GM19239 (cell line): ENCODE measurements at regions not wholly inside any gene's neighbourhood (a gene's known extent, or its start where the extent isn't known, plus 50 kb on each side); places are given as distances from the start of the nearest gene placed in this dataset.

Experiments used
- DNase-seq: peaks from one replicate; pipeline ENCODE4 v3.0.0; 2011; ENCODE audit warnings: low spot score; ENCODE audit not compliant: insufficient read length
- FAIRE-seq: peaks from 2 replicates; lab custom pipeline; 2011; peaks lifted over from hg19 to GRCh38; lab: Jason Lieb, UNC

DNA sequence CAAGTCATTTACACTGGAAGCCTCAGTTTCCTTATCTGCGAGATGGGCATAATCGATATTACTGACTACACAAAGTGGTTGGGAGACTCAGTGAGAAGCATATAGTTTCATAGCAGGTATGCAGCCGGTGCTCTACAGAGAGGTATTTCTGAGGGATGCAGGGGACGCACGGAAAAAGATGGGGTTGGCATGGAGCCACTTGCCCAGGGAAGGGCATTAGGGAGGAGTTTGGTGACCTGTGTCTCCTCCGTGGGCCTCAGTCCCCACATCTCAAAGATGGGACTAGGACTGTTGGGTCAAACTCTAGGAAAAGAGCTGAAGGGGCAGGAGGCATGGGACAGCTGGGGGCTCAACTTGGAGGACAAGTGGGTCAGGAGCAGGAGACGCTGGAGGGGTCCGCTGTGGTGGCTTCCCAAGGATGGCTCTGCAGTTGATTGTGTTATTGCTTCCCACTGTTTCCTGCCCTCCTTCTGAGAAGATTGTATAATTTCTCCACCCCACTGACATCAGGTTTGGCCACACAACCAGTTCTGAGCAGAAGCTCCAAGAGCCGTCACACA, 158.6 kb upstream of the ALDH1B1 start:
- FAIRE-seq: no peak
- no peak for DNase-seq

DNA sequence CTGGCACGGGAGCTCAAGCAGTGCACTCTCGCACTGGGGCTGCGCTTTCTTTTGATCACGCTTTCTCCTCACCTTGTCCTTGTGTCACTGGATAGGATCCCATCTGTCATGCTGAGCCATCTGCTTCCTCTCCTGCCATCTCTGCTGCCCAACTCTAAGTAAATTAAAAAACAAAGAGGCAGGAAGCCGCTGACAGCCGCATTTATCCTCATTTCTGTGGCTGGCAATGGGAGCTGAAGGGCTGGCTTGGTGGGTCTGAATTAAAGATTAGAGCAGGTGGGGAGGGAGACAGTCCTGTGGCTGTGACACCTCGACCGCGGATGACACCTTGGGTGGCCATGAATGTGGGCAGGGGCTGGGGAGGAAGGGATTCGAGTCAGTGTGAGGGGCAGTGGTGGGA, 159.2 kb upstream of the ALDH1B1 start:
- FAIRE-seq (no peak), DNase-seq (no peak)

DNA sequence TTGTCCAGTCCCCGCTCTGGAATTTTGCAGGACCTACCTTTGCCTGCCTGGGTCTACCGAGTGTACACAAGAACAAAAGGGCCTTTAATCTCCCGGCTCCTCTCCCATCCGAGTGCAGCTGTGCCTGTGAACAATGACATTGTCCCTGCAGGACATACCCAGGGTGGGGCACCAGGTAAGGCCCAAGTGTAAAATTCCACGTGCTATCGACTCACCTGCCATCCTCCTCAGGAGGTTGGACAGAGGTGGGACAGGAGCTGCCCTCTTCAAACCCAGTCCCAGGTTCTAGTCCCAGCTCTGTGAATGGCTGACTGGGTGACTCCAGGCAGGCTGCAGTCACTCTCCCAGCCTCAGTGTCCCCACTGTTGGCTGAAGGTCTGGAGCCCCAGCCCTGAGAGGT, 159.6 kb upstream of the ALDH1B1 start:
- FAIRE-seq: no peak
- no peak for DNase-seq

DNA sequence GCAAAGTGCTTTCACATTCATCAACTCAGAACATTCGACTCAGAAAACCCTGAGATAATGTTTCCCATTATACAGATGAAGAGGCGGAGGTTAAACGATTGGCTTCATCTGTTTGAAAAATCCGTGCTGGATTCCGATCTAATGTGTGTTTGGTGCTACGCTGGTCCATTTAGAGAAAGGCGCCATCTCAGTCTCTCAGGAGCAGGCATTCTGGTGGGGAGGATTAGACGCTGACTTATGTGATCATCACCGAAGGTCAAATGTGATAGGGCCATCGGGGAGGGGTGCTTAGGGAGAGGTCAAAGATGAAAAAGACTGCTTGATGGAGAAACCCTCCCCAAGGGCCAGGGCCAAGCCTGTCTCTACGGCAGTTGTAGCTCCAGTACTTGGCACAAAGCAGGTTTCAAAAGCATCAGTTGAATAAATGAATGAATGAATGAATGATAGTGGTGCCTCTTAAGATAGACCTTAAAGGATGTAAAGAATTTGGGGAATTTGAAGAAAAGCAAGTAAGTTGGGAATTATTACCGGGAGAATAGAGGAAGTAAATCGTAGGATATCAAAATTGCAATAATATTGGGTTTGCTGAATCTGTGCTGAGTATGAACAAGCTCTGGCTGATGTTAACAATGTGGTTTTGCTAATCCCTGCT, 160.6 kb upstream of the SHB start:
- DNase-seq (no peak), FAIRE-seq (no peak)

DNA sequence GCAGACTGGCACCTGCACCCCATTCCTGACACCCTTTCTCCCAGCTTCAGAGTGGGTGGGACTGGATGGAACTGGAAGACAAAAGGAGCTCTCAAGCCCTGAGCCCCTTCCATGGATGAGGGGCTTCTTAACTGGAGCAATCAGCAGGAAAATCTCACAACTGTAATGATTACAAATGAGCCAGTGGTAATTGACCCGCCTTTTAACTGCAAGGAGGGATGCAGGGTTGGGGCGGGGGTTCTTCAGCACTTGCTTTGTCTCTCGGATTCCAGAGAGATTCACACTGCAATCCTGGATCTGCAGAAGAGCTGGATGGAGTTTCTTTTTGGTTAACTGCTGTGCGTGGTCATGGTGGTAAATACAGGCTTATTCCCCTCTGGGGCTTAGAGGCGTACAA, 160.1 kb upstream of the SHB start:
- DNase-seq (no peak), FAIRE-seq (no peak)

DNA sequence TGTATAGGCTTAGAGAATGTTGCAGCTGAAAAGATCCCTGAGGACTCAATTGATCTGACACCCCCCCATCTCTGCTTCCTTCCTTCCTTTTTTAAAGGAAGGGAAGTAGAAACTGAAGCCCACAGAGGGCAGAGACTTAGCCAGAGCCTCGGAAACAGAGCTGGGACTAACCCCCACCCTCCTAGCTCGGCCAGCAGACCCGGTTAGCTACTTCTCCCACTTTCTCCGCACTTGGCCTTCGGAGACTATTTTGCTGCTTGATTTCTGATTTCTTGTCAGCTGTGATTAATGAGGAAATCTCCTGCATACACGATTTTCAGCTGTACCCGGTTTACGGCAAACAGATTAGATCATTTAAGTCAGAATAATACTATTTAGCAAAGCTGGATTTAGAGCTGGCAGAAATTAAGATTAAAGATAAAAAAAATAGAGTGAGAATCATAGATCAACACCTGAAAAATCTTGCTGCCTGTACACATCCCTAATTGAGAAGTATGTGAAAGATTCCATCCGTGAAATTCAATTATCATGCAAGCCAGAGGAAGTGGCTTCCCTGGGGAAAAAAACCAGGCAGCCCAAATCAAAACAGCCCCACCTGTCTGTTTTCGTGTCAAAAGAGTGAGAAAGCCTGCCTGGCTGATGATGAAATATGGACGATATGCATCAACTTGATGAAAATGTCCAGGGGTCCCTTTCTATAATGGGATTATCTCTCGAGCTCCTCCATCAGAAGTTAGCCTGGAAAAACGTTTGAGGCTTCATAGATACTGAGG, 159.5 kb upstream of the SHB start:
- FAIRE-seq: no peak
- no peak for DNase-seq

DNA sequence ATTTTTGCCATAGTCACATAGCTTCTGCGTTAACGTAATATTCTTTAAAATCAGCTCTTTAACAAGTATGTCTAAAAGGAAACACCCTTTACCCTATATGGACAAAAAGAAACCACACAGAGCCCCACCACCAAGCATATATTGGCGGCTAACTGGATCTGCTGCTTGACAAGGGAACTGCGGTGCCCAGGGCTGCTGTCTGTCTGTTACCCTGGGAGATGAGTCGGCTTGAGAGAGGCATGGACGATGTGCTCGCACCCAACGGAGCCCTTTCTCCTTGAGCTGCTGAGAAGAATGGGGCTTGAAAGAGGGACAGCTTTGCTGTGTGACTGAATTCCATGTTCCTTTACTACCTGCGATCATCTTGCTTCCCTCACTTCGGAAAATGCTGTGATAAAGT, 158.6 kb upstream of the SHB start:
- FAIRE-seq (no peak), DNase-seq (no peak)

DNA sequence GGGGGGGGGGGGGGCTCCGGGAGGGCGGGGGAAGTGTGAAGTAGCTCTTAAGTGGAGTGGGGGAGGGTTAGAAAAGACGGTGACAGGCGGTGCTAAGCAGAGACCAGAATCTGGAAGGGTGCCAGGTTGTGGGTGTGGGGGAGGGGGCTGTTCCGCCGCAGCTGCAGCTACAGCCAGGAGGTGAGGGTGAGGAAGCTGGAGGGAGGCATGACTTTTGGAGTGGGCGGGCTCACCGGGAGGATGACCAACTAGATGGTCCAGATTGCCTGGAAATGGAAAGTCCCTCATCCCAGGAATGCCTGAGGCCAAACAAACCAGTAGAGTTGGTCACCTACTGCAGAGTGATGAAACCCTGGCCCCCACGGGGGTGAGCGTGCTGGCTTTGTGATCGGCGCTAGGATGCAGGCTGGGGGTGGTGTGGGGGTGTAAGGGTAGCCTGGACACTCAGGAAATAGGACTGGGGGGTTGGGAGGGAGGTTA, 158.1 kb upstream of the SHB start:
- FAIRE-seq (peak; percentile 82), DNase-seq (peak; percentile 30)

DNA sequence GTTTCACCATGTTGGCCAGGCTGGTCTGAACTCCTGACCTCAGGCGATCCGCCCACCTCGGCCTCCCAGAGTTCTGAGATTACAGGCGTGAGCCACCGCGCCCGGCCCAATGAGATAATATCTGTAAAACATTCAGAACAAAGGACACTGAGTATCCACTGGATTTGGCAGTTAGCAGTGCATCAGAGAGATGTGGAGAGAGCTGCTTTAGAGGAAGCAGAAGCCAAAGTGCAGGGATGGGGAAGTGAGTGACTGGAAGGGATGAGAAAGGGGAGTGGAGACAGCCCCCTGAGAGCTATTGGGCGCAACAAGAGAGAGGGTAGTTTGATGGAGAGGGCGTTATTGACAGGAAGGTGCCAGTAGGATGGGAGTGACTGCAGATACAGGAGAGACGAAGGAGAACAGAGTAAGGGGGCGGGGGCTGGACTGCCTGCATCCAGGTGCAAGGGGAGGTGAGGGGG, 157.5 kb upstream of the SHB start:
- DNase-seq (no peak), FAIRE-seq (peak; percentile 33)

DNA sequence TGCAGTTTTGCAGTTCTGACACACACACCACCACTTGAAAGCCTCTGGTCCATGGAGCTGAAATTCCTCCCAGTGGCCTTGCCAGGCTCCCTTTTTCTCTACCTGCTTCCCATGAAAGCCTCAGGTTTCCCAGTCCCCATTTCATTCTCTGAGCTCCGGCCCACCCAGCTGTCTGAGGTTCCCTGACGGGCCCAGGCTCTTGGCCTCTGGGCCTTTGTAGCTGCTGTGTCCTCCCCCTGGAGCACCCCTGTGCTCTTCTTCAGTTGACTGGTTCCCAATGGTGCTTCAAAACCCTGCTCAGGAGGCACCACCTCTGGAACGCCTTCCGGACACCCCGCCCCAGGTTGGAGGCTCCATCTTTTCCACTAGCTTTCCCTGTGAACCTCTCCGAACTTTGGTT, 155.9 kb upstream of the SHB start:
- FAIRE-seq (no peak), DNase-seq (no peak)

DNA sequence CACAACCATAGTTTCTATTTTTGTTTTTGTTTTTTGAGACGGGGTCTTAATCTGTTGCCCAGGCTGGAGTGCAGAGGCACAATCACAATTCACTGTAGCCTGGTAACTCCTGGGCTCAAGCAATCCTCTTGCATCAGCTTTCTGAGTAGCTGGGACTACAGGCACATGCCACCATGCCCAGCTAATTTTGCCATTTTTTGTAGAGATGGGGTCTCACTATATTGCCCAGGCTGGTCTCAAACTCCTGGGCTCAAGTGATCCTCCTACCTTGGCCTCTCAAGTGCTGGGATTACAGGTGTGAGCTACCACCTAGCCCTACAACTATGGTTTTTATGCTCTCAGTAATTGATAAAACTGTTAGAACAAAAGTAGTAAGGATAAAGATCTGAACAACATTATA, 147.5 kb upstream of the SHB start:
- DNase-seq (no peak), FAIRE-seq (no peak)

DNA sequence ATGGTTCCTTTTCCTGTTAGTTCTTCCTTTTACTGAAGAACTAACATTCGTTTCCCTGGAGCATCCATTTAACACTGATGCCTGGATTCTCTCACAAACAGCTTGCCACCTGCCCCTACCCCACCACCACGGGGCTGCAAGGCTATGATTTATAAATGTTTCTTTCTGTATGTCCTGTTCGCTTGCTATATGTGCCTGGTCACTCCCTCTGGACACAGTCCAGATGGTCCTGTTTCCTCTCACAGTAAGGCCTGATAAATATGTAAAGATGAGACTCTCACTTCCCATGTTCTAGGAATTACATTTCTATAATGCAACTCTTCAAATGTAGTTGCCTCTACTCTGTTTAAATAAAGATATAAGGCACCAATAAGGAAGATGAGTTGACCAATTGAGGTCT, 146.4 kb upstream of the SHB start:
- DNase-seq: no peak
- no peak for FAIRE-seq

DNA sequence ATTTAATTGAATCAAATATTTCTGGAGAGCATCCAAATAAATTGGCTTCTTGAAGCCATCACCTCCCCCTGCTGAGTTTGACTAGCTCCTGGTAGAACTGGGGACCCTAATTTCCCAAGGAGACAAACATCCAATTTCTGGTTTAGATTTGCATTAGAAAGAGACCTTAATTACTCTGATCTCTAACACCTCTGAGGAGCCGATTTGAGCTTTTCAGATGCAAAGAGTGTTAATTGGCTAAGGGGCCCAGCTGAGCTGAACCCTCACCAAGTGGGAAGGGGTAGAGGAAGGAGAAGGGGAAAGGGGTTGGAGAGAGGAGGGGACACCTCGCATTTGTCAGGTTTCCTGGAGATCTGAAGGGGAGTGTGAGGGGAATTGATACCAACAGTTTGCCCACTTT, 145.4 kb upstream of the SHB start:
- FAIRE-seq (no peak), DNase-seq (no peak)

DNA sequence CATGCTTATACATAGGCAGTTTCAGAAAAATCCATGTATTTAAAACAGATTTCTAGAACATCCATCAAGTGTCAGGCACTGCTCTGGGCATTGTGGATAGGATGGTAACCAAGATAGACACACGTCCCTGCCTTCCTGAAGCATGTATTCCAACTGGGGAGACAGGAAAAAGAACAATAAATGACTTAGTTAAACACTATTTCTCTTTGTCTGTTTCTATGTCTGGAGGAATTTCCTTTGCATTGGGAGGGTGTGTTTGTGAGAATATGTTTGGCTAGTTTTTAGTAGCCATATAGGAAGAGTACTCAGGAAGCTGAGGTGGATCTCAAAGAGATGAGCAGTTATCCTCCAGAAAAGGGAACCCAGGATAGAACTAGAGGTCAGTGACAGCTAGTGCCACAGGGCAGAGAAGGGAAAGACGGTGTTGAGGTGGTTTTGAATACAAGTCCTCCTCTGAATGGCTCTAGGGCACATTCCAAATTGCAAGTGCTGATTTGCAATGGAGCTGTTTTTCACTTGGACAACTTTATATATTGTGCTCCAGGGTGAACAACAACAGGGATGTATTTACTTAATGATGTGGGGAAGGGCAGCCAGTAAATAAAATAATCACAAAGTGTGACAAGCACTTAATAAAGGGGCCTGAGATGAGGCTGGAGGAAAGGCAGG, 144.7 kb upstream of the SHB start:
- FAIRE-seq (no peak), DNase-seq (no peak)

DNA sequence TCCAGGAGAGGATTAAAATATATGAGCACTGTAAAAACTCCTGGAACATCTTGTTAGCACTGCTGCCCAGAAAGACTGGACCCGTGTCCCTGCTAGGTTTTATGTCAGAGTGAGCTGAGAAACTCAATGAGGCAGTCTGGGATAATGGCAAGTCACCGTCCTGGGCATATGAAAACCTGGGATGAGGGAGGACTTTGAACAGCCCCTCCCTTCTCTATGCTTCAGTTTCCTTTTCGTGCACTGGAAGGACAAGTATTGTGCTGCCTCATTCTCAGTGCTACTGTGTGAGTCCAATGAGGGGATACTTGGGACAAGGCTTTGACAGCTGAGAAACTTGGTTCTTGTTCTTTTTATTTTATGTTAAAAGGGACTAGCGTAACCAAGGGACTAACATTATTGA, 143.0 kb upstream of the SHB start:
- DNase-seq: no peak
- FAIRE-seq: no peak

DNA sequence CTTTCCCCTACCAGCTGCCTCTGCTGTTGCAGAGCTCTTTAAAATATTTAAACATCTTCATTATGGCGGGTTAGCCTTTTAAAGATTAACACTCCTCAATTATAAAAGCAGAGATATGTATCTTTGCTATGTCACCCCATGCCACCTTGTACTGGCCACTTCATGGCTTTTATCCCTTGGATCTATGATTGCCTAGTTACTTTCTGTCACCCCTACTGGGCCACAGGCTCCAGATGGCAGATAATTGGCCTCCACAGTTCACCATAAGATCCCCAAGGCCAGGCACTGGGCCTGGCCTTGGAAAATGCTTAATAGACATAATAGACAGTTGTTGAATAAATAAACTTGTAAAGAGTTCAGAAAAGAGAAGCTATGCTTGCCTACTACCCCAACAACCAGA, 142.0 kb upstream of the SHB start:
- DNase-seq: no peak
- FAIRE-seq: no peak

DNA sequence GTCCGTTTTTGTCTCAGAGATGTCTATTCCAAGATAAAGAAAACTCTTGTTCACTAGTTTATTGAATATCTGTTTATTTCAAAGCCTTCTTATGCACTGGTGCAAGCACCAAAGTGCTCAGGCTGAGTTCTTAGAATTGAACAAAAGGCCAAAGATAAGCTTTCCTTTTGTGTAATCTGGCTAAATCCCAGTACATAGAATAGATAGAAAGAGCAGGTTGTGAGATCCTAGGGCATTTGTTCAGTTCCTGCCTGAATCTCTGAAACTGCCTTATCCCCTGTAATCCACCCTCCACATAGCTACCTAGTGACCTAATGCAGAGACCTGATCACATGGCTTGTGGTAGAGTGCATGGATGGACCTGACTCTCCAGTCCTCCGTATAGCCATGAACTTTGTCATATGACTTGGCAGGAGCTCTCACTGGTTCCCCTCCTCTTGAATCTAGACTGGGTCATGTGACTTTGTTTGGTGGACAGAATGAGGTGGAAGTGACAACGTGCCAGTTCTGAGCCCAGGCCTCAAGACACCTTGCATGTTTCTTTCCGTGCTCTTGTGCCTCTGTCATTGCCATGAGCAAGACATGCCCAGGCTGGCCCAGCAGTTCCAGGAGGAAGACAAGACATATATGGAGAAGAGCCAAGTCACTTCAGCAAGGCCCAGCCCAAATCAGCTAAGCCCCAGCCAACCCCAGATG, 139.3 kb upstream of the SHB start:
- FAIRE-seq (no peak), DNase-seq (no peak)

DNA sequence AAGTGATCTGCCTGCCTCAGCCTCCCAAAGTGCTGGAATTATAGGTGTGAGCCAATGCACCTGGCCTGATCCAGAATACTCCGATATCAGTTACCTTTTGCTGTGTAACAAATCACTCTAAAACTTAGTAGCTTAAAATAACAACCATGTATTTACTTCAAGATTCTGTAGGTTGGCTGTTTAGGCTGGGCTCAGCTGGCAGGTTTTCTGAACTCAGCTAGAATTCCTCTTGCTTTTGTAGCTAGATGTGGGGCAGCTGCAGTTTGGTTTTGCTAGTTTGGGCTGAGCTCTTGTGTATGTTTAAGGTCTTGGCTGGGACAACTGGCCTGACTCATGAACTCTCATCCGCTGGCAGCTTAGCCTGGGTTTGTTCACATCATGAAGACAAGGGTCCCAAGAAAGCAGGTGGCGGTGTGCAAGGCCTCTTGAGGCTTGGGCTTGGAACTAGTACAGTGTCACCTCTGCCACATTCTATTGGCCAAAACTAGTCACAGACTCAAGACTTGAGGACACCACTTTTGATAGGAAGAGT, 138.3 kb upstream of the SHB start:
- FAIRE-seq (no peak), DNase-seq (no peak)

DNA sequence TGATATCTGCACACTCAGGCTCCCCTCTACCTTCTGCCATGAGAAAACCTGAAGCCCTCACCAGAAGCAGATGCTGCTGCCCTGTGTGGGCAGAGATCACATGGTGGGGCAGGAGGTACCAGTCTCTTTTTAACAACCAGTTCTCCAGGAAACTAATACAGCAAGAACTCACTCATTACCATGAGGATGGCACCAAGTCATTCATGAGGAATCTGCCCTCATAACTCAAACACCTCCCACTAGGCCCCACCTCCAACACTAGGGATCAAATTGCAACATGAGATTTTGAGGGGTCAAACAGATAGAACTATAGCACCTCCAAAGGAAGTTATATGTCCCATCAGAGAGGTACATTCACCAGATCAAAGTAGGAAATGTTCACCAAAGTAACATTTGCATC, 136.3 kb upstream of the SHB start:
- no peak for FAIRE-seq
- no peak for DNase-seq

DNA sequence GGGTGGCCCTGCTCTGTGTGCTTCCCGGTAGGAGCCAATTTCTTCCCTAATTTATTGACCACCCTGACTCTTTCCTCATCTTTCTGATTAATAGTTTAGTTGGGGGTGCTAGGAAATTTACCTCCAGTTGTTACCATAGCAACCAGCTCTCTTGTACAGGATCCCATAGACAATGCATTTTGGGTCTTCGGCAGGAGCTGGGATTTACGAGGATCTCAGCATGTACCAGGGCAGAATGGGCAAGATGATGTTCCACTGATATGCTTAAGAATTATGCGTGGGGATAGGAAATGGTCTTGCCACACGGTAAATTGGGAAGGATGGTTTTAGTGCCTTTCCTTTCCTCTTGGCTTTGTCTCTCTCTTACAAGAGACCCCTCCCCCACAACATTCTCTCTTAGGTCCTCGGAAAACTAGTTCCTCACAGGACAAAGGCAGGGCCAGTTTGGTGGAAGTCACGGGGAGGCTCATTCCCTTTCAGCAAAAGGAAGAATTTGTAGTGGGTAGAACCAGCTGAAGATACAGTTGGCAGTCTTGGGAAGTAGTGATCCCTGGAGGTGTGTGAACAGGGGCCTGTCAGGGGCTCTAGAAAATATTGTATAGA, 133.4 kb upstream of the SHB start:
- FAIRE-seq (no peak), DNase-seq (no peak)
